HG03469 (cell line): ENCODE measurements at regions not wholly inside any gene's neighbourhood (a gene's known extent, or its start where the extent isn't known, plus 50 kb on each side); places are given as distances from the start of the nearest gene placed in this dataset.

ENCODE experiments used
- ATAC-seq: cut with Tn5 transposase; IDR thresholded peaks from one replicate; pipeline ENCODE4 v1.9.1; 2021; ENCODE audit warnings: mild to moderate bottlenecking, moderate library complexity, moderate number of reproducible peaks; ENCODE audit not compliant: unreplicated experiment

- no peak for ATAC-seq
Observed at GRCh38 chr7:130909881-130910672, 176.1 kb upstream of the KLF14 start.

DNA sequence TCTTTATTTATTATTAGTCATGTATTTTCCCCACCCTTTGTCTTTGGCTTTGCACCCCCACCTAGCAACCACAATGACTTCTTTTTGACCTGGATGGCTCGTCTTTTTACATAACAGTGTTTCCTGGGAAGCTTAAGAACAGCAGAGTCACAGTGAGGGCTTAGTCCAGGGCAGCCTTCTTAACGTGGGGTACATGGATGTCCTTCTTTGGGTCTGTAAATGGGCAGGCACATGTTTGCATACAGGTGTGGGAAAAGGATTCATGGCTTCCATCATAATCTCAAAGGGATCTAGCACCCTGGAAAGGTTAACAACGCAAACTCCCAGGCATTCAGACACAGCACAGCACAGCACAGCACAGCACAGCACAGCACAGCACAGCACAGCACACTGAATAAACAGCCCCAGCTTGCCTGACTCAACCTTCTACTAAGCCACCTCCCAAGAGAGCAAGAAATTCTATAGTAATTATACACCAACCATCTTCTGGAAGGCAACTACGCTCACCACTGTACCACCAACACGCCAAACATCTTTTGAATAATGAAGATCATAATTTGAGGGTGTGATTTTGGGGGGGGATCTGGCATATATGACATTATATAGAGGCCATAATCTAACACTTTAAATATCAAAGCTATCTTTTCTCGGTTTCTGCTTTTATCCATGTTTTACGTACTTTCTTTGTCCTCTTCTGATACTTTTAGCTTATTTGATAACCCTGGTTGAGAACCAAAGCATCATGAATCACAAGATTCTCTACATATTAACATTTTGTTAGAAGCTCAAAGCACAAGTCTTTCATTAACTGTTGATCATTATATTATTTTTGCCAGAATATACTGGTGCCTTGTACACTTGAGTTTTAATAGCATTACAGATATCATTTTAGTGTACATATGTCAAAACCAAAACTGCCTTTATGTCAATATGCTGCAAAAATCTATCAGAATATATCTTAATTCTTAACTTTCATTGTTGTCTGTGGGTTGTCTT, 177.2 kb upstream of the KLF14 start:
- no peak for ATAC-seq

- no peak for ATAC-seq
Observed at GRCh38 chr7:130912082-130912861, 178.3 kb upstream of the KLF14 start.

DNA sequence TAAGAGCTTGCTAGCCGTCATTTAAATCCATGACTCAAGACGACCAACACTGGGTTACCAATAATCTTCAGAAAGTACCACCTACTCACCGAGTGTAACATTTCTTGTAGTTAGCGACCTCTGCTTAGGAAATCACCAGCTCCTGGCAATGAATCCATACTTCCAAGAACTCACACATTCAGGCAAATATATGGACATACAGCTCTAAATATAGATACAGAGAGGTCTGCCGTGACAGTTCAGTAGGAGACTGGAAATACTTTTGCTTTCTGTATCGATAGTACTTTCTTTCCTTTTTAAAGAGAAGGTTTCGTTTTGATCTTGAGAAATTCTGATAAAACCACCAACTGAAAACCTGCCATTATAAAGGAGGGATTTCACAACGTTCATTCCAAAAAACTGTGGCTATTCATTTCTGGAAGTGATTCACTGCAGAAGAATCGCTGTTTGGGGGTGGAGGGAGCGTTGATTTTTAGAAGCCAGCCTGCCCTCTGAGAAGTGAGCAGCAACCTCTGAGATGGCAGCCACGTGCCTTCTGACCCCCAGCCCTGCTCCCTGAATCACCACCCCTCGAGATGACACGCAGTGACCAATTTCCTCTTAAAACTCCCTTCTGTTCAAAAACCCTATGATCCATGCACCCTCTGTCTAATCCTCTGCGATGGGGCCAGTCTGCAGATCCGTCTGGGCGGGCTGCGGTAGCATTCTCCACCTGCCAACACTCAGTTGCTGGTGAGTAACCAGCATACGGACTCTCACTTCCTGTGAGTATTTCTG, 179.0 kb upstream of the KLF14 start:
- peak; percentile 74 for ATAC-seq

- no peak for ATAC-seq
Observed at GRCh38 chr7:130913639-130914553, 179.9 kb upstream of the KLF14 start.

DNA sequence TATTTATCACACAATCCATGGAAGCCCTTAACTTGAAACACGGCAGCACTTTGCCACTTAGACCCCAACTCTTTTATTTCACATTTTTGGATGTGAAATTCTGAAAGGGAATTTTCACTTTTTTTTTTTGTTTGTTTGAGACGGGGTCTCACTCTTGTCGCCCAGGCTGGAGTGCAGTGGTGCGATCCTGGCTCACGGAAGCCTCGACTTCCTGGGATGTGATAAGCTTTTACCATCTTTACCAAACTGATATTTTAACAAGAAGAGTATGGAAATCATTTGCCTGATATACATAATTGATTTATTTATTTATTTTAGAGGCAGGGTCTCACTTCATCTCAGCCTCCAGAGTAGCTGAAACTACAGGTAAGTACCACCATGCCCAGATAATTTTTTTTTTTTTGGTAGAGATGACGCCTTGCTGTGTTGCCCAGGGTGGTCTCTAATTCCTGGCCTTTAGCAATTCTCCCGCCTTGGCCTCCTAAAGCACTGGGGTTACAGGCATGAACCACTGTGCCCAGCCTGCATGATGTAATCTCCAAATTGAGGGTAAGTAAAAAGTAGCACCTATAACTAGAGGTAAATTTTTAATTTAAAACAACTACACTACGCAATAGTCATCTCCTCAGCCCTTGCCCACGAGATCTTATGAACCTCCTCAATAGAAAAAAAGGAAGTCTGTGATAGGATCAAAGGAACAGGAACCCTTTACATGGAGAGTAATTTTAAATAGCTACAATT, 180.7 kb upstream of the KLF14 start:
- no peak for ATAC-seq

GRCh38 chr7:130917669-130918128, 183.7 kb upstream of the KLF14 start:
- no peak for ATAC-seq

DNA sequence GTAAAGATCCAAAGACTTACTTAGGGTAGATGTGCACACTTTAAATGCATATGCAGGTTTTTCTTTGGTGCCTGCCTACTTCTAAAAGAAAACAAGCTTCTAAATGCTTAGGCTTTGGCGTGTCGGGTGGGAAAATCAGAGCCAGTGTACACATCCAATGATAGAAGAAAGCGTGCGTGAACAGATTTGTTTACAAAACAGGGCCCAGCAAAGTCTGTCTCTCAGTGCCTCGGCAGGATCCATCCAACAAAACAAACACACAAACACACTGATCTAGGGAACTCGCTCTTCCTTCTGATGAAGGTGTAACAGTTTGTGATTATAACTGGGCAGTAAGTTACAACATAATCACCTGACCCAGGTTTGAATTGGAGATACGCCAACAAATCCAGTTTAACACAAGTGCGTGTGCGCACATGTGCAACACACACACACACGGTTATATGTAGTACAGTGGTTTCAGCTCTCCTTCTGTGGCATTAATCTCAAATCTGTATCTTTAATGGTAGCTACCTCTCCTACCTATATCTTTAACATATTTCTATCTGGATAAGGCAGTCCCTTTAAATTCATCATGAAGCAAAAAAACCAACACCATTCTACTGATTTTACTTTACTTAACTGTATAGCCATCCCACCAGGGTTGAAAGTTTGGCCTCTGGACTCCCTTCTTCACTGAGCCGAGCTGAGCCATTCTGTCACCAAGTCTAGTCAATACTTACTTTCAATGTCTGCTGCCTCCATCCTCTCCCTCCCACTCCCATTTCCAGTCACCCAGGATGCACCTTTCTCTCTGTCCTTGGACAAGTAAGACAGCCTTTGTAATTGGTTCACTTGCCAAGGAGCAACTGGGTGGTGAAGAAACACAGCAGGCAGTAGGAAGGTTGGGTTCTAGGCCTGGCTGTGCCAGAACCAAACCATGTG, 184.4 kb upstream of the KLF14 start:
- ATAC-seq: no peak

- no peak for ATAC-seq
Observed at GRCh38 chr7:130919316-130920103, 185.5 kb upstream of the KLF14 start.

DNA sequence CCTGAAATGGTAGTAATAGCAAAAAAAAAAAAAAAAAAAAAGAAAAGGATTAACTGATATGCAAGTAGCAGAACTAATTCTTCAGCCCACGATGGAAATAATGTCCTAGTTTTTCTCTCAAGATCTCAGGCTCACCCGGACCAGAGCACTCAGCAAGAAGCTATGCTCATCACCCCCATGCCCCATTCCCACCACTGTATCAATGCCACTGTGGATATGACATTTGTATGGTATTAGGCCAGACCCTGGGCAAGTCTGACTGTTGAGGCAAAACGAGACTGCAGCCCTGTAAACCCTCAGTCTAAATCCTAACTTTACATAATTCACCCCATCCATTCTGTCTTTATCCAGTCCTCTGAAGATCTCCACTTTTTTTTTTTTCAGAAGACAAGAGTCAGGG, 186.1 kb upstream of the KLF14 start:
- no peak for ATAC-seq

DNA sequence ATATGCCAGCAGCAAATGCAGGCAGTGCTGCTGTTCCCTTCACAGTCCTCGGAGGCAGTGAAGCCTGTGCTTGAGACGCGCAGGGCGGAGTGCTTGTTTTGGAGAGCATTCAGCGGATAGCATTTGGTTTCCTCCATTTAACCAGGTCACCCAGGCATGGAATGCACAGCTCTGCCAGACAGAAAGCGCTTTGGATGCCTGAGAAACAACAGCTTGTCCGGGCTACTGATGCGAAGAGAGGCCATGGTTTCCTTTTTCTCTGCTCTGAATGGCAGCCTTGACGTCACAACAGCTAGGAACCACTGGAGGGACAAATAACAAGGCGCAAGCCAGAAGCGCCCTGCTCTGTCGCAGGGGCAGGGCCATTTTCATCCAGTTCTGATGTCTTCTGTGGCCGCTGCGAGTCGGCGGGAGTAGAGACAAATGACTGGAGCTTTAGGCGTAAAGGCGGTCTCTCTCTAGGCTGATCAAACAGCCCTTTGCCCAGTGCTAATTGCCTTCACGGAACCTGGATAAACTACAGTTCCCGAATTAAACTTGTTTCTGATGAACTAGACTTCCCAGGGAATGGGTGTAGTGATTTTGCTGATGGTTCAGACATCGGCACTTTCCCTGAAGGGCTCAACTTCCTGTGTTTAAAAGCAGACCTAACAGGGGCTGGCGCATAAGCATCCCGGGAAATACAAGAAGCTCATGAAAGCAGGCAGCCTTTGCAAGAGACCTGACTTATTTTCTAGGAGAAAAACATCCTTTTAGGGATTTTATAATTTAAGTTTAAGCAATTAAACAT, 187.6 kb upstream of the KLF14 start:
- no peak for ATAC-seq

DNA sequence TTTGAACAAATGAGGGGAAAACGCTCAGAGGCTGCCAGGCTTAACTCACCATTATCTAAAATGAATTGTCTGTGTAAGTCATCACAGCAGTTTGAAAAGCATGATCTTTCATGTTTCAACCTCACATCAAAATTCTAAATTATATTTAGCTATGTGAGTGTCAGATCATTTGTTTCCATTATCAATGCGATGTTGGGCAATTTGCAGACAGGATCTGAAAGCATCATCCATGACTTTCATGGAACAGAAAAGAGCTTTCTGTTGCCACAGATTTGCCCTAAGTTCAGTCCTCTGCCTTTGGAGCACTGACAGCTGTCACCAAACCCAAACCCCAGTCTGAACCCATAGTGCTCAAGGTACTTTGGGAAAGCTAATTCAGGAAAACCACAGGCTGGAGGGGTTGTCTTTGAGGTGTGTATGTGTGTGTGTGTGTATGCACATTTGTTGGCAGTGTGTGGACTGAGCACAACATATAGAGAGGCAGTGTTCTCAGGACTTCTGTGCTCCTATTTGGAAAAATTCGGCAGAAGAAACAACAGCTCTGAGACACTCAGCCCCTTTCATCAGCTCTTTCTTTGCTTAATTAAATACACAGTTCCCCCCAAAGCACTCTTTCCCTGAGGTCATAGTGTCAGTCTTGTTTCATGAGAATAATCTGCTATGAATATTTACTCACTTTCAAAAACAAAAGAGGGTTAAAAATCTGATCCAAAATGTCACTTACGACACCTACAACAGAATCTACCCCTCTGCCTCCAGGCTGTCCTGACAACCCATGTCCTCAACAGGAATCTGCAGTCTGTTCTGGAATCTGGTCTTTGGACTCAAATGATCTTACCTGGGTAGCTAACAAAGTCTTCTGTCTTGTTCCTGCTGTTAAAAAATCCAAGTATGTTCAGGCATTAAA, 188.5 kb upstream of the KLF14 start:
- no peak for ATAC-seq

DNA sequence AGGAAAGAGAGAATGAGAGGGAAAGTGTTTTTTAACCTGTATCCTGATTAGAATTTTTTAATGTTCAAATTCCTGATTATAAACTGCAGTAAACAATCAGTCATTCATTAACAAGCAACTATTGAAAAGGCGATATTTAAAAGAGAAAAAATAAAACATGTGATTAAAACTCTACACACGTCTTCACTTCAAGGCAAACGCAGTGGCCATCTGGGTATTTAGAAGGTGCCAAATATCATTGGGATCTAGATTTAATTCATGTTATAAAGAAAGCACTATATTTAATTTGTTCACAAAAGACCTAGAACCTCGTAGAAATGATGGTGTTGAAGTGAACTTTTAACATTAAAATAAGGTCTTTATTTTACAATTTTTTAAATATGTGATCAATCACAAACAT, 189.4 kb upstream of the KLF14 start:
- no peak for ATAC-seq

- no peak for ATAC-seq
Observed at GRCh38 chr7:130923930-130924329, 189.9 kb upstream of the KLF14 start.
